ENCODE measurements at regions not wholly inside any gene's neighbourhood (a gene's known extent, or its start where the extent isn't known, plus 50 kb on each side); places are given as distances from the start of the nearest gene placed in this dataset.
"Not testable (repeated sequence)": the region's sequence is repeated elsewhere in the genome, so short reads cannot be mapped to it uniquely, and the experiment has no call there.

DNA sequence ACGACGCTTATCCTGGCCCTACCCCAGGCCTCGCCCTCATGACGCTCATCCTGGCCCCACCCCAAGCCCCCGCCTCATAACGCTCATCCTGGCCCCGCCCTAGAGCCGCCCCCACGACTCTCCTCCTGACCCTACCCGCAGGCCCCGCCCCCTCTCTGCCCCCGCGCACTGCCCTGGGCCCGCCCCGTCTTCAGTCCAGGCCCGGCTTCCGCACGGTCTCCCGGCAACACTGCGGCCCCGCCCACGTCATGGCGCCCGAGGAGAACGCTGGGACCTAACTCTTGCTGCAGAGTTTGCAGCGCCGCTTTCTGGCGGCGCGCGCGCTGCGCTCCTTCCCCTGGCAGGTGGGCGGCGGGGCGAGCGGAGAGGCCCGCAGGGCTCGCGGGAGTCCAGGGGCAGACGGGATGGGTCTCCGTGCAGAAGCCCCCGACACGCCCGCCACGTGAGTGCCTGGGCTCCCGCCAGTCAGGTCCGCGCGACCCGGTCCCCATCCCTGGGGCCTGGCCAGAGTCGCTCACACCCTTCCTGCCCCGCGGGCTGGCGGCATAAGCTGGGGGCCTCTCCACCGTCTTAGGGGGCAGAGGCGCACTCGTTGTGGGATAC is 52.5 kb upstream of the ROPN1B start:
- DNase-seq (ENCODE audit: low read depth) = peak; percentile 82

DNA sequence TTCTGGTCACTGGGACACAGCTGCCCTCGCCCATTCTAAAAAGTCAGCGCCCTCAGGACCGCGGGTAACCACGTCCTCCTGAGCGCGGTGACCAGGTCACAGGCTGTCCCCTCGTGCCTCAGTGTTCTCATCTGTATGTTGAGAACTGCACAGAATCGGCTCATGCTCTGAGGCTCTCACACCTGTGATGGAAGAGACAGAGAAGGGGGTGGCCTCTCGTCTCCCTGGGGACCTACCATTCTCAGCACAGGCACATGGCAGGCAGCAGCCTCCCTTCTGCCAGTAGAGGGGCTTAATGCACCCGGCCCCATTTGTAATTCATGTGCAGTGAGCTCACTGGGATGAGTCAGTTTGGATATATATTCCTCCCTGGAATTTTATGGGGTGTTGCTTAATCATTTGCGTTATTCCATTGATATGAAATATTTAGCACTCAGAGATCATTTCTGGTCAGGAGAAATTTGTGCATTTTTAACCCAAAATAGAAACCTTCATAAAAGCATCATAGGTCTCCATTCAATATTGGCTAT is 51.9 kb upstream of the ROPN1B start:
- peak; percentile 21 for DNase-seq (ENCODE audit: low read depth)

DNA sequence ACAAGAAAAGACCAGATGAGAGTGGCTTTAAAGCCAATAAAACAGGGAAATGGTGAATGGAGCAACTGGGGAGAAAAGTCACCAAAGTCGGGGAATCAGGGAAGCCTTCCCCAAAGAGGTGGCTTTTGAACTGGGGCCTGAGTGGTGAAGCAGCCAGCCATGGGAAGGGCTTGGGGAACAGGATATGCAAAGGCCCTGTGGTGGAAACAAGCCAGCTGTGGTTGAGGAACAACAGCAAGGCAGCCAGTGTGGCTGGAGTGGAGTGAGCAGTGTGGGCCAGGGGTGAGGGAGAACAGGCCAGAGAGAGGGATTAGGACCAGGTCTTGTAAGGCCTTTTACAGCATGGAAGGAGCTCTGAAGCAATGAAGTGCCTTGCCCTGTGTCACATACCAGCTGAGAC is 51.0 kb upstream of the ROPN1B start:
- DNase-seq (ENCODE audit: low read depth) = not testable (repeated sequence)

GRCh38 chr3:125918451-125918850 is 50.5 kb upstream of the ROPN1B start:
- not testable (repeated sequence) for DNase-seq (ENCODE audit: low read depth)

GRCh38 chr3:125918866-125919265 is 50.1 kb upstream of the ROPN1B start:
- not testable (repeated sequence) for DNase-seq (ENCODE audit: low read depth)
